GM19455 (cell line): ENCODE measurements at regions not wholly inside any gene's neighbourhood (a gene's known extent, or its start where the extent isn't known, plus 50 kb on each side); places are given as distances from the start of the nearest gene placed in this dataset.
"Not testable (repeated sequence)": the region's sequence is repeated elsewhere in the genome, so short reads cannot be mapped to it uniquely, and the experiment has no call there.

Experiments used
- ATAC-seq: cut with Tn5 transposase; IDR thresholded peaks from one replicate; pipeline ENCODE4 v1.9.1; 2021; ENCODE audit not compliant: unreplicated experiment

- ATAC-seq, result no peak
These were observed 777.2 kb upstream of the TMEFF2 start for GRCh38 chr2:192971981-192972380.

- ATAC-seq, result no peak
These were observed 774.3 kb upstream of the TMEFF2 start for GRCh38 chr2:192969055-192969454.

- no peak for ATAC-seq
These were observed 766.2 kb upstream of the TMEFF2 start for GRCh38 chr2:192960945-192961344.

GRCh38 chr2:192958615-192959014 is 763.9 kb upstream of the TMEFF2 start:
- ATAC-seq, result not testable (repeated sequence)

- no peak for ATAC-seq
These were observed 762.7 kb upstream of the TMEFF2 start for GRCh38 chr2:192957425-192957824.

GRCh38 chr2:192953116-192953515 is 758.4 kb upstream of the TMEFF2 start:
- no peak for ATAC-seq

GRCh38 chr2:192952245-192952644 is 757.5 kb upstream of the TMEFF2 start:
- ATAC-seq, result no peak

- no peak for ATAC-seq
These were observed 753.6 kb upstream of the TMEFF2 start for GRCh38 chr2:192948316-192948715.

GRCh38 chr2:192947352-192947751 is 752.6 kb upstream of the TMEFF2 start:
- ATAC-seq, result no peak

- no peak for ATAC-seq
These were observed 746.0 kb upstream of the TMEFF2 start for GRCh38 chr2:192940767-192941166.

- no peak for ATAC-seq
These were observed 737.6 kb upstream of the TMEFF2 start for GRCh38 chr2:192932376-192932775.

- not testable (repeated sequence) for ATAC-seq
These were observed 726.9 kb upstream of the TMEFF2 start for GRCh38 chr2:192921631-192922030.

GRCh38 chr2:192901446-192901845 is 706.7 kb upstream of the TMEFF2 start:
- ATAC-seq, result no peak

GRCh38 chr2:192899466-192899865 is 704.7 kb upstream of the TMEFF2 start:
- no peak for ATAC-seq

- not testable (repeated sequence) for ATAC-seq
These were observed 699.2 kb upstream of the TMEFF2 start for GRCh38 chr2:192893976-192894375.

GRCh38 chr2:192888109-192888508 is 693.4 kb upstream of the TMEFF2 start:
- no peak for ATAC-seq

- ATAC-seq, result no peak
These were observed 692.6 kb upstream of the TMEFF2 start for GRCh38 chr2:192887337-192887736.

GRCh38 chr2:192886636-192887035 is 691.9 kb upstream of the TMEFF2 start:
- no peak for ATAC-seq

- ATAC-seq, result no peak
These were observed 690.9 kb upstream of the TMEFF2 start for GRCh38 chr2:192885569-192886160.

GRCh38 chr2:192877159-192877558 is 682.4 kb upstream of the TMEFF2 start:
- ATAC-seq, result no peak

- no peak for ATAC-seq
These were observed 682.0 kb upstream of the TMEFF2 start for GRCh38 chr2:192876698-192877097.

- no peak for ATAC-seq
These were observed 660.0 kb upstream of the TMEFF2 start for GRCh38 chr2:192854706-192855105.

- no peak for ATAC-seq
These were observed 659.3 kb upstream of the TMEFF2 start for GRCh38 chr2:192854031-192854430.
